ENCODE measurements at regions not wholly inside any gene's neighbourhood (a gene's known extent, or its start where the extent isn't known, plus 50 kb on each side); places are given as distances from the start of the nearest gene placed in this dataset.
A peak's percentile ranks its signal among the peaks of the same experiment; 100 is the strongest.
"Not testable (repeated sequence)": the region's sequence is repeated elsewhere in the genome, so short reads cannot be mapped to it uniquely, and the experiment has no call there.

GRCh38 chr4:134687646-134688628 lies 486.3 kb upstream of the PABPC4L start:
- no peak for DNase-seq

- DNase-seq, result no peak
Observed at GRCh38 chr4:134677209-134677814, 475.7 kb upstream of the PABPC4L start.

- no peak for DNase-seq
Observed at GRCh38 chr4:134668237-134668636, 466.6 kb upstream of the PABPC4L start.

GRCh38 chr4:134666640-134667039 lies 465.1 kb upstream of the PABPC4L start:
- DNase-seq, result no peak

- DNase-seq, result no peak
Observed at GRCh38 chr4:134665429-134665828, 463.8 kb upstream of the PABPC4L start.

- no peak for DNase-seq
Observed at GRCh38 chr4:134663742-134664141, 462.2 kb upstream of the PABPC4L start.

GRCh38 chr4:134650461-134650860 lies 448.9 kb upstream of the PABPC4L start:
- DNase-seq, result no peak

GRCh38 chr4:134645778-134646177 lies 444.2 kb upstream of the PABPC4L start:
- no peak for DNase-seq

- DNase-seq, result peak; percentile 6
Observed at GRCh38 chr4:134636338-134637051, 434.9 kb upstream of the PABPC4L start.

GRCh38 chr4:134634301-134634700 lies 432.7 kb upstream of the PABPC4L start:
- DNase-seq, result no peak

- no peak for DNase-seq
Observed at GRCh38 chr4:134632056-134632455, 430.5 kb upstream of the PABPC4L start.

GRCh38 chr4:134628066-134628465 lies 426.5 kb upstream of the PABPC4L start:
- DNase-seq, result no peak

- DNase-seq, result no peak
Observed at GRCh38 chr4:134627366-134627765, 425.8 kb upstream of the PABPC4L start.

- no peak for DNase-seq
Observed at GRCh38 chr4:134624365-134624764, 422.8 kb upstream of the PABPC4L start.

- not testable (repeated sequence) for DNase-seq
Observed at GRCh38 chr4:134622626-134623575, 421.3 kb upstream of the PABPC4L start.

- no peak for DNase-seq
Observed at GRCh38 chr4:134622199-134622598, 420.6 kb upstream of the PABPC4L start.

GRCh38 chr4:134621715-134622114 lies 420.1 kb upstream of the PABPC4L start:
- not testable (repeated sequence) for DNase-seq

- DNase-seq, result no peak
Observed at GRCh38 chr4:134610956-134611355, 409.4 kb upstream of the PABPC4L start.

- DNase-seq, result no peak
Observed at GRCh38 chr4:134610172-134610571, 408.6 kb upstream of the PABPC4L start.

GRCh38 chr4:134601706-134602105 lies 400.1 kb upstream of the PABPC4L start:
- DNase-seq, result no peak

- DNase-seq, result no peak
Observed at GRCh38 chr4:134591326-134591725, 389.7 kb upstream of the PABPC4L start.

GRCh38 chr4:134585972-134586371 lies 384.4 kb upstream of the PABPC4L start:
- no peak for DNase-seq
